IMR-90 (cell line): ENCODE measurements at regions not wholly inside any gene's neighbourhood (a gene's known extent, or its start where the extent isn't known, plus 50 kb on each side); places are given as distances from the start of the nearest gene placed in this dataset.
"Not testable (repeated sequence)": the region's sequence is repeated elsewhere in the genome, so short reads cannot be mapped to it uniquely, and the experiment has no call there.

Source experiments
- ATAC-seq: fragments of 200-7000 bp; cut with Tn5 transposase; 2 replicates; pipeline ENCODE4 v1.9.1; 2020; ENCODE audit warnings: low read depth, mild to moderate bottlenecking, moderate library complexity
- BruUV-seq: library from RNA; stranded (reverse); fragments of 400-500 nt; replicated peaks from 2 replicates; lab custom pipeline; 2021; lab: Mats Ljungman, UMichigan
- CTCF ChIA-PET: fragments of 300-600 bp; formaldehyde crosslinking; extraction: SDS; loops from one replicate; lab custom pipeline; 2021; ENCODE audit warnings: antibody characterized with exemption; lab: Yijun Ruan, JAX
- POLR2A ChIA-PET: fragments of 300-600 bp; sonication (Branson Sonifier 250); formaldehyde crosslinking; loops from one replicate; lab custom pipeline; 2022; ENCODE audit warnings: antibody characterized with exemption; ENCODE audit not compliant: unreplicated experiment; lab: Charles Lee
- DNase-seq: peaks from one replicate; pipeline ENCODE4 v3.0.0; 2013
- H2AFZ ChIP-seq: replicated peaks from 2 replicates; pipeline ENCODE3; 2013; ENCODE audit warnings: low read length, mild to moderate bottlenecking; ENCODE audit not compliant: poor library complexity
- H2AK5ac ChIP-seq: 2 replicates; pipeline ENCODE4 v1.6.1; 2013; ENCODE audit warnings: low read depth, low read length, inconsistent platforms
- H2AK9ac ChIP-seq: replicated peaks from 2 replicates; pipeline ENCODE3; 2013; ENCODE audit warnings: mild to moderate bottlenecking, low read depth, low read length, moderate library complexity; ENCODE audit not compliant: poor library complexity
- H2BK120ac ChIP-seq: 2 replicates; pipeline ENCODE4 v1.6.1; 2013; ENCODE audit warnings: low read depth, low read length, inconsistent platforms
- H2BK15ac ChIP-seq: 3 replicates; pipeline ENCODE4 v1.6.1; 2013; ENCODE audit warnings: low read depth, low read length, inconsistent platforms
- H2BK20ac ChIP-seq: 2 replicates; pipeline ENCODE4 v1.6.1; 2013; ENCODE audit warnings: low read depth, mild to moderate bottlenecking, inconsistent platforms, low read length, moderate library complexity
- H2BK5ac ChIP-seq: 2 replicates; pipeline ENCODE4 v1.6.1; 2013; ENCODE audit warnings: mild to moderate bottlenecking, low read depth, low read length, inconsistent platforms; ENCODE audit not compliant: poor library complexity, severe bottlenecking
- H3K14ac ChIP-seq: replicated peaks from 2 replicates; pipeline ENCODE4 v1.6.1; 2013; ENCODE audit warnings: low read depth, low read length, inconsistent platforms
- H3K18ac ChIP-seq: 2 replicates; pipeline ENCODE4 v1.6.1; 2013; ENCODE audit warnings: low read depth, low read length, control low read depth
- H3K23ac ChIP-seq: 2 replicates; pipeline ENCODE4 v1.6.1; 2013; ENCODE audit warnings: low read depth, low read length, inconsistent platforms
- H3K27ac ChIP-seq: 2 replicates; pipeline ENCODE4 v1.5.1; 2013; ENCODE audit warnings: mild to moderate bottlenecking, control low read depth, low read length; ENCODE audit not compliant: insufficient read depth
- H3K27me3 ChIP-seq: 2 replicates; pipeline ENCODE4 v1.6.1; 2013; ENCODE audit warnings: low read length; ENCODE audit not compliant: control insufficient read depth, insufficient read depth
- H3K36me3 ChIP-seq: 2 replicates; pipeline ENCODE4 v1.6.1; 2013; ENCODE audit warnings: low read length, mixed read lengths; ENCODE audit not compliant: control insufficient read depth, insufficient read depth
- H3K4ac ChIP-seq: 2 replicates; pipeline ENCODE4 v1.6.1; 2013; ENCODE audit warnings: low read depth, low read length, inconsistent platforms
- H3K4me1 ChIP-seq: 2 replicates; pipeline ENCODE4 v1.6.1; 2013; ENCODE audit warnings: low read length, mixed read lengths; ENCODE audit not compliant: control insufficient read depth, insufficient read depth
- H3K4me2 ChIP-seq: 2 replicates; pipeline ENCODE4 v1.6.1; 2013; ENCODE audit warnings: low read depth, mild to moderate bottlenecking, control low read depth, low read length, moderate library complexity
- H3K4me3 ChIP-seq: 2 replicates; pipeline ENCODE4 v1.5.1; 2013; ENCODE audit warnings: low read depth, mild to moderate bottlenecking, control low read depth, low read length, moderate library complexity; ENCODE audit not compliant: insufficient read depth
- H3K56ac ChIP-seq: 2 replicates; pipeline ENCODE4 v1.6.1; 2013; ENCODE audit warnings: low read length, inconsistent platforms; ENCODE audit not compliant: insufficient read depth; ENCODE audit errors: extremely low read depth
- H3K79me1 ChIP-seq, 2 experiments: 2 replicates each; pipeline ENCODE4 v1.6.1; 2013; ENCODE audit warnings: low read length in 2 of 2, inconsistent platforms in 1 of 2, low read depth in 1 of 2
- H3K9ac ChIP-seq: 2 replicates; pipeline ENCODE4 v1.6.1; 2013; ENCODE audit warnings: low read depth, low read length, control low read depth
- H3K9me1 ChIP-seq: 2 replicates; pipeline ENCODE4 v1.6.1; 2013; ENCODE audit warnings: low read length, inconsistent platforms; ENCODE audit not compliant: insufficient read depth
- H3K9me3 ChIP-seq: 2 replicates; pipeline ENCODE4 v1.6.1; 2013; ENCODE audit warnings: low read length; ENCODE audit not compliant: control insufficient read depth, insufficient read depth
- H4K20me1 ChIP-seq: 2 replicates; pipeline ENCODE4 v1.6.1; 2013; ENCODE audit warnings: low read length, inconsistent platforms; ENCODE audit not compliant: insufficient read depth
- H4K5ac ChIP-seq: 2 replicates; pipeline ENCODE4 v1.6.1; 2013; ENCODE audit warnings: mild to moderate bottlenecking, low read depth, low read length, control low read depth
- H4K8ac ChIP-seq, 2 experiments: 2 replicates each; pipeline ENCODE4 v1.6.1; 2013; ENCODE audit warnings: low read depth in 2 of 2, low read length in 2 of 2, control low read depth in 1 of 2, inconsistent platforms in 1 of 2
- H4K91ac ChIP-seq: 2 replicates; pipeline ENCODE4 v1.6.1; 2013; ENCODE audit warnings: low read depth, low read length, inconsistent platforms; ENCODE audit not compliant: insufficient read depth
- WGBS, 2 experiments: methylation state at CpG; one replicate each; pipeline versions ENCODE4 v1.1.5 to v1.1.7; 2013; ENCODE audit warnings: missing lambda C conversion rate in 2 of 2; ENCODE audit not compliant: insufficient read length in 1 of 2; ENCODE audit errors: extremely low coverage in 2 of 2; 5-methylcytosine and 5-hydroxymethylcytosine counted together
- dilution Hi-C: fragments of 300-500 bp; cut with HindIII; formaldehyde crosslinking; loops from one replicate; pipeline ENCODE4 v1.14.3; 2018; ENCODE audit warnings: low sequenced_read_pairs; ENCODE audit not compliant: unreplicated experiment
- in situ Hi-C: fragments of 300-500 bp; cut with MboI; formaldehyde crosslinking; loops from 3 replicates; pipeline ENCODE4 v1.14.3; 2019; ENCODE audit warnings: low sequenced_read_pairs, inconsistent platforms, mixed read lengths
- intact Hi-C: fragments of 100-400 bp; cut with micrococcal nuclease; formaldehyde crosslinking; loops from 2 replicates; pipeline ENCODE4 v1.10.0; 2022

- H3K18ac ChIP-seq, dilution Hi-C loops, H3K4me1 ChIP-seq, H3K79me1 ChIP-seq, H3K14ac ChIP-seq, H3K23ac ChIP-seq, H3K27ac ChIP-seq, H3K4me2 ChIP-seq, H3K56ac ChIP-seq, H4K20me1 ChIP-seq, H3K9me1 ChIP-seq, in situ Hi-C loops, CTCF ChIA-PET, H2BK5ac ChIP-seq, H4K8ac ChIP-seq, H2AFZ ChIP-seq, H2AK9ac ChIP-seq, H3K9me3 ChIP-seq, H2BK20ac ChIP-seq, H3K4me3 ChIP-seq, H4K5ac ChIP-seq, BruUV-seq, H2BK15ac ChIP-seq, H3K4ac ChIP-seq, H2AK5ac ChIP-seq, H3K9ac ChIP-seq, H3K36me3 ChIP-seq, H4K91ac ChIP-seq, intact Hi-C loops, DNase-seq, H3K27me3 ChIP-seq, H2BK120ac ChIP-seq, ATAC-seq, POLR2A ChIA-PET: not testable (repeated sequence)
- WGBS, 2 experiments, result no CpG with 5 or more reads among the region's 3 CpGs
These were observed 258.6 kb downstream of the HNRNPD start for GRCh38 chr4:82115183-82115582.
